Liver (tissue), 7 donors: ENCODE measurements at regions not wholly inside any gene's neighbourhood (a gene's known extent, or its start where the extent isn't known, plus 50 kb on each side); places are given as distances from the start of the nearest gene placed in this dataset.

Experiments
- DNase-seq: peaks from one replicate; pipeline ENCODE4 v3.0.0-alpha.2; 2017; ENCODE audit warnings: low spot score
- H3K27ac ChIP-seq, 2 donors: one replicate each; pipeline ENCODE4 v1.7.0; 2013; ENCODE audit warnings: inconsistent platforms in 2 of 2, low read length in 2 of 2, control low read depth in 1 of 2, low read depth in 1 of 2, mild to moderate bottlenecking in 1 of 2
- H3K27me3 ChIP-seq, 4 donors: one replicate each; pipeline versions ENCODE4 v1.6.1 to v1.7.0; 2013; ENCODE audit warnings: low read length in 3 of 4, inconsistent platforms in 1 of 4, mild to moderate bottlenecking in 1 of 4, moderate library complexity in 1 of 4; ENCODE audit not compliant: control insufficient read depth in 4 of 4, insufficient read depth in 4 of 4
- H3K36me3 ChIP-seq, 4 donors: one replicate each; pipeline versions ENCODE4 v1.6.1 to v1.7.0; 2013; ENCODE audit warnings: low read length in 3 of 4, mild to moderate bottlenecking in 3 of 4, low read depth in 1 of 4, moderate library complexity in 1 of 4; ENCODE audit not compliant: control insufficient read depth in 4 of 4, insufficient read depth in 3 of 4
- H3K4me1 ChIP-seq, 4 donors: one replicate each; pipeline versions ENCODE4 v1.6.1 to v1.7.0; 2013; ENCODE audit warnings: low read length in 3 of 4, mild to moderate bottlenecking in 3 of 4, moderate library complexity in 1 of 4; ENCODE audit not compliant: control insufficient read depth in 4 of 4, insufficient read depth in 4 of 4
- H3K4me3 ChIP-seq, 3 donors: one replicate each; pipeline versions ENCODE4 v1.6.1 to v1.7.0; 2013; ENCODE audit warnings: low read length in 3 of 3, control low read depth in 1 of 3, low read depth in 1 of 3, mild to moderate bottlenecking in 1 of 3
- H3K9ac ChIP-seq, 2 donors: one replicate each; pipeline ENCODE4 v1.7.0; 2013; ENCODE audit warnings: low read length in 2 of 2, mild to moderate bottlenecking in 2 of 2, moderate library complexity in 2 of 2, control low read depth in 1 of 2, low read depth in 1 of 2
- H3K9me3 ChIP-seq, 4 donors: one replicate each; pipeline versions ENCODE4 v1.6.1 to v1.7.0; 2013; ENCODE audit warnings: low read length in 3 of 4; ENCODE audit not compliant: control insufficient read depth in 4 of 4
- EGR1 ChIP-seq, 2 donors: IDR thresholded peaks; 2 replicates each; pipeline ENCODE4 v1.6.1; 2016 to 2018; ENCODE audit warnings: antibody characterized with exemption in 2 of 2, low read depth in 2 of 2
- FOXA1 ChIP-seq: IDR thresholded peaks from 2 replicates; pipeline ENCODE4 v1.6.1; 2016; ENCODE audit warnings: antibody characterized with exemption
- FOXA2 ChIP-seq: IDR thresholded peaks from 2 replicates; pipeline ENCODE4 v1.6.1; 2016; ENCODE audit warnings: antibody characterized with exemption
- GABPA ChIP-seq, 2 donors: IDR thresholded peaks in 1 of 2; conservative IDR thresholded peaks in 1 of 2; 2 replicates each; pipeline ENCODE4 v1.6.1; 2016; ENCODE audit warnings: antibody characterized with exemption in 2 of 2, mild to moderate bottlenecking in 1 of 2, moderate library complexity in 1 of 2
- HNF4A ChIP-seq, 2 donors: conservative IDR thresholded peaks; 2 replicates each; pipeline ENCODE4 v1.6.1; 2016; ENCODE audit warnings: antibody characterized with exemption in 2 of 2, mild to moderate bottlenecking in 2 of 2
- HNF4G ChIP-seq: IDR thresholded peaks from 2 replicates; pipeline ENCODE4 v1.6.1; 2016; ENCODE audit warnings: antibody characterized with exemption
- RAD21 ChIP-seq, 2 donors: IDR thresholded peaks; 2 replicates each; pipeline ENCODE4 v1.6.1; 2016; ENCODE audit warnings: antibody characterized with exemption in 2 of 2, mild to moderate bottlenecking in 2 of 2
- RXRA ChIP-seq, 2 donors: IDR thresholded peaks; 2 replicates each; pipeline ENCODE4 v1.6.1; 2017 to 2018; ENCODE audit warnings: antibody characterized with exemption in 2 of 2, mild to moderate bottlenecking in 1 of 2
- YY1 ChIP-seq: IDR thresholded peaks from 2 replicates; pipeline ENCODE4 v1.6.1; 2016; ENCODE audit warnings: antibody characterized with exemption, mild to moderate bottlenecking
- WGBS: extraction: QIAGEN DNeasy Blood & Tissue Kit; methylation state at CpG from one replicate; pipeline ENCODE4 v1.1.7; 2013; 5-methylcytosine and 5-hydroxymethylcytosine counted together
- TF ChIP-seq, protein P1 (sequence below): IDR thresholded peaks from 2 replicates; pipeline ENCODE4 v1.6.1; 2016; ENCODE audit warnings: antibody characterized with exemption
- TF ChIP-seq, protein P2 (sequence below): IDR thresholded peaks from 2 replicates; pipeline ENCODE4 v1.6.1; 2016; ENCODE audit warnings: antibody characterized with exemption
- TF ChIP-seq, protein P3 (sequence below): IDR thresholded peaks from 2 replicates; pipeline ENCODE4 v1.6.1; 2016; ENCODE audit warnings: antibody characterized with exemption, mild to moderate bottlenecking
- donor health status: healthy.
- donor health status: healthy.
- donor health status: healthy.
- donor health status: healthy.

DNA sequence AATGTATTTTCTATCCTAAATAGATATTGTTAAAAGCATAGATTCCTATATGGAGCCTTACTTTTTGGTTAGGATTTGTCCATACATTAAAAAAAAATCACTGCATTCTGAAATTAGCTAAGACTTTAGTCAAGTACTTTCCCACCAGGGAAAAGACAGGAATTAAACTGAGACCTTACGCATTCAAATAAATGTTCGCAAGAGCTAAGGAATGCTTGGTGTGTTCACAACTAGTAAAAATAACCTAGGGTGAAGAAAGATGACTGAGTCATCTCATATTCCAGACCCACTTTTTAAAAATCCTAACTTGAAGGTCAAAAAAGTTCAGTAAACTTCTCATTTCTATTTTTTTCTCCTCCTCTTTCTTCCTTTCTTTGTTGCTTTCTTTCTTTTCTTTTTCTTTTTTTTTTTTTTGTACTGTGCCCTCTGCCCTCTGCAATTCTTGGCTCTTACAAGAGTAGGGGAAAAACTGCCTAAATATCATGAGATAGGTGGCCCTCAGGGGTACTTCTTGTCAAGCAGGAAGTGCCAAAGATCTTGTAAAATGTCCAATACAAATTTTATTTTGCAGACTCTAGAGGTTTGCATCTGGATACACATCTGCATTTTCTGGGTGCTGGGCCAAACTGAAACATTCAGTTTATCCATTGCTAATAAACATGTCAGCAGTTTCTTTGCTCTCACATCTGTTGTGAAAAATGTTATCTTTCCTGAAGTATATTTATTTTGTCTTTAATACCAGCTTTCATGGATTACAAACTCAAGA is 121.4 kb upstream of the GORAB start:
- TF ChIP-seq RAD21 (IDR thresholded peaks at IDR 0.05): no peak
- no peak for TF ChIP-seq HNF4A (conservative IDR thresholded peaks at IDR 0.05)
- no peak for TF ChIP-seq HNF4G
- TF ChIP-seq FOXA2: no peak
- 90% methylated on average over 2 of the region's 2 CpGs for WGBS
- Histone ChIP-seq H3K4me1 (no peaks in the 10 kb centered on the region), H3K9me3 (no peaks in the 10 kb centered on the region), H3K27me3 (no peaks in the 10 kb centered on the region), H3K36me3 (no peaks in the 10 kb centered on the region), H3K9ac (no peak overlapping the region), H3K4me3 (no peak overlapping the region), H3K27ac (no peak overlapping the region)
- no peak for DNase-seq

DNA sequence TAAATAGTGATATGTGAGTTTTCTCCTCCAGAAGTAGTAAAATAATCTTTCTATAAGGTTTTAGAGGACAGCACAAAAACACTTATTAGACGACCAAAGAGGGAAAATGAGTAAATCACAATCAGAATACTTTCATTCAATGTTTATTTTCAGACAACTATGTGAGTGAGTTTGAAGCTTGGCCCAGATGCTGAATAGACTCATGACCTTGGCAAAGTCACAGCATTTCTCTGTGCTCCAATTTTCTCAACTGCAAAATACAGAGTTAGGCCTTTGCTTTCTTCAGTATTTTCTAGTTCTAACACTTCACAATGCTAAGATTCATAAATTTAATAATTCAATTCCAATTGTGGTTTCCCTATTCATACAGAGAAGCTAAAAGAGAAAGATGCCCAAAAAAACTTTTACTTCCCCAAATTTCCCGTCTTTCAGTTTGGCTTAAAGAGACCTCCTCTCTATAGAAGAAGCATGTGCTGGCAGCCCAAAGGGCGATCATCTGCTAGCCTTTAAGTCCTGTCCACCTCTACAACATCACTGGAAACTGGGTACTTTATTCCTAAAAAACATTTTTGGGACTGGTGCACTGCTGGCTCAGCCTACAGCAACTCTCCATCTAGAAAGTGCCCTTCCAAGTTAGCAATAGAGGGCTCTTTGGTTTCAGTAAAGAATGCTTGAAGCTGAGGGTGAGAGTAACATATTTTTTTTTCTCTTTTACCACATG is 116.8 kb upstream of the GORAB start:
- 56% methylated on average over 3 of the region's 3 CpGs for WGBS
- Histone ChIP-seq H3K27ac (no peak overlapping the region), H3K4me1 (no peaks in the 10 kb centered on the region), H3K4me3 (no peak overlapping the region), H3K9ac (no peak overlapping the region), H3K9me3 (no peaks in the 10 kb centered on the region), H3K36me3 (no peaks in the 10 kb centered on the region), H3K27me3 (no peaks in the 10 kb centered on the region)
- TF ChIP-seq YY1 (no peak), RAD21 (IDR thresholded peaks at IDR 0.05) (no peak), FOXA2 (no peak), EGR1 (IDR thresholded peaks at IDR 0.05; ENCODE audit: low read depth in 2 of 2) (no peak), RXRA (IDR thresholded peaks at IDR 0.05) (no peak), GABPA (IDR thresholded peaks at IDR 0.05 in 1 of 2, conservative IDR thresholded peaks at IDR 0.05 in 1 of 2) (no peak), FOXA1 (no peak), HNF4A (conservative IDR thresholded peaks at IDR 0.05) (no peak)
- TF ChIP-seq, protein P1, sequence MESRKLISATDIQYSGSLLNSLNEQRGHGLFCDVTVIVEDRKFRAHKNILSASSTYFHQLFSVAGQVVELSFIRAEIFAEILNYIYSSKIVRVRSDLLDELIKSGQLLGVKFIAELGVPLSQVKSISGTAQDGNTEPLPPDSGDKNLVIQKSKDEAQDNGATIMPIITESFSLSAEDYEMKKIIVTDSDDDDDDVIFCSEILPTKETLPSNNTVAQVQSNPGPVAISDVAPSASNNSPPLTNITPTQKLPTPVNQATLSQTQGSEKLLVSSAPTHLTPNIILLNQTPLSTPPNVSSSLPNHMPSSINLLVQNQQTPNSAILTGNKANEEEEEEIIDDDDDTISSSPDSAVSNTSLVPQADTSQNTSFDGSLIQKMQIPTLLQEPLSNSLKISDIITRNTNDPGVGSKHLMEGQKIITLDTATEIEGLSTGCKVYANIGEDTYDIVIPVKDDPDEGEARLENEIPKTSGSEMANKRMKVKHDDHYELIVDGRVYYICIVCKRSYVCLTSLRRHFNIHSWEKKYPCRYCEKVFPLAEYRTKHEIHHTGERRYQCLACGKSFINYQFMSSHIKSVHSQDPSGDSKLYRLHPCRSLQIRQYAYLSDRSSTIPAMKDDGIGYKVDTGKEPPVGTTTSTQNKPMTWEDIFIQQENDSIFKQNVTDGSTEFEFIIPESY: no peak
- TF ChIP-seq, protein P2, sequence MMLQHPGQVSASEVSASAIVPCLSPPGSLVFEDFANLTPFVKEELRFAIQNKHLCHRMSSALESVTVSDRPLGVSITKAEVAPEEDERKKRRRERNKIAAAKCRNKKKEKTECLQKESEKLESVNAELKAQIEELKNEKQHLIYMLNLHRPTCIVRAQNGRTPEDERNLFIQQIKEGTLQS: no peak
- TF ChIP-seq, protein P3, sequence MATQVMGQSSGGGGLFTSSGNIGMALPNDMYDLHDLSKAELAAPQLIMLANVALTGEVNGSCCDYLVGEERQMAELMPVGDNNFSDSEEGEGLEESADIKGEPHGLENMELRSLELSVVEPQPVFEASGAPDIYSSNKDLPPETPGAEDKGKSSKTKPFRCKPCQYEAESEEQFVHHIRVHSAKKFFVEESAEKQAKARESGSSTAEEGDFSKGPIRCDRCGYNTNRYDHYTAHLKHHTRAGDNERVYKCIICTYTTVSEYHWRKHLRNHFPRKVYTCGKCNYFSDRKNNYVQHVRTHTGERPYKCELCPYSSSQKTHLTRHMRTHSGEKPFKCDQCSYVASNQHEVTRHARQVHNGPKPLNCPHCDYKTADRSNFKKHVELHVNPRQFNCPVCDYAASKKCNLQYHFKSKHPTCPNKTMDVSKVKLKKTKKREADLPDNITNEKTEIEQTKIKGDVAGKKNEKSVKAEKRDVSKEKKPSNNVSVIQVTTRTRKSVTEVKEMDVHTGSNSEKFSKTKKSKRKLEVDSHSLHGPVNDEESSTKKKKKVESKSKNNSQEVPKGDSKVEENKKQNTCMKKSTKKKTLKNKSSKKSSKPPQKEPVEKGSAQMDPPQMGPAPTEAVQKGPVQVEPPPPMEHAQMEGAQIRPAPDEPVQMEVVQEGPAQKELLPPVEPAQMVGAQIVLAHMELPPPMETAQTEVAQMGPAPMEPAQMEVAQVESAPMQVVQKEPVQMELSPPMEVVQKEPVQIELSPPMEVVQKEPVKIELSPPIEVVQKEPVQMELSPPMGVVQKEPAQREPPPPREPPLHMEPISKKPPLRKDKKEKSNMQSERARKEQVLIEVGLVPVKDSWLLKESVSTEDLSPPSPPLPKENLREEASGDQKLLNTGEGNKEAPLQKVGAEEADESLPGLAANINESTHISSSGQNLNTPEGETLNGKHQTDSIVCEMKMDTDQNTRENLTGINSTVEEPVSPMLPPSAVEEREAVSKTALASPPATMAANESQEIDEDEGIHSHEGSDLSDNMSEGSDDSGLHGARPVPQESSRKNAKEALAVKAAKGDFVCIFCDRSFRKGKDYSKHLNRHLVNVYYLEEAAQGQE: no peak
- no peak for DNase-seq
